Spleen (tissue), 7 donors: ENCODE measurements at regions not wholly inside any gene's neighbourhood (a gene's known extent, or its start where the extent isn't known, plus 50 kb on each side); places are given as distances from the start of the nearest gene placed in this dataset.

Experiments
- POLR2A ChIP-seq, 3 donors: fragments of 450-650 bp; IDR thresholded peaks; one replicate each; pipeline ENCODE4 v1.5.1; 2017; ENCODE audit warnings: antibody characterized with exemption in 3 of 3, mild to moderate bottlenecking in 1 of 3
- POLR2AphosphoS5 ChIP-seq, 3 donors: sonication (generic); formaldehyde crosslinking; IDR thresholded peaks; one replicate each; pipeline ENCODE4 v1.5.1; 2017; ENCODE audit warnings: antibody characterized with exemption in 3 of 3
- TF ChIP-seq, protein P1 (sequence below), 11 experiments: fragments of 200-600 bp in 7 of 11; fragments of 450-650 bp in 4 of 11; sonication (generic) in 4 of 11; IDR thresholded peaks in 8 of 11; conservative IDR thresholded peaks in 3 of 11; 1 replicate in 7 of 11; 2 replicates in 4 of 11; pipeline versions ENCODE4 v1.4.0 to v1.8.0; 2016 to 2021; ENCODE audit warnings: antibody characterized with exemption in 11 of 11, inconsistent platforms in 4 of 11, mild to moderate bottlenecking in 1 of 11
- donor health status: DM: no; HTN: no; CAD: no; lungs with moderate emphysema.
- donor health status: DM: no; HTN: no; CAD: no.
- donor health status: DM: no; HTN: no; CAD: no.

DNA sequence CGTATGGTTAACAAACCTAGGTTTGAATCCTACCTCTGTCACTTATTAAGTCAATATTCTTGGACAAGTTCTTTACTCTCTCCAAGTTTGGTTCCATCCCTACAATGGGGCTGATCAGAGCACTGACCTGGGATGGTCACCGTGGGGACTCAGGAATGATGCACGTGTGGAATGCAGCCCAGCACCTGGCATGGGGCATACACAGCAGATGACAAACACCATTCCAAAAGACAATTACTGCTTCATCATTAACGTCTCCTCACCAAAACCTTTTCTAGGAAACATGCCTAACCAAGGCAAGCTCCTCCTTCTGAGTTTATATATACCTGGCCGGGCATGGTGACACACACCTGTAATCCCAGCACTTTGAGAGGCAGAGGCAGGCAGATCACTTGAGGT is 532.9 kb upstream of the ID2 start:
- TF ChIP-seq, protein P1, sequence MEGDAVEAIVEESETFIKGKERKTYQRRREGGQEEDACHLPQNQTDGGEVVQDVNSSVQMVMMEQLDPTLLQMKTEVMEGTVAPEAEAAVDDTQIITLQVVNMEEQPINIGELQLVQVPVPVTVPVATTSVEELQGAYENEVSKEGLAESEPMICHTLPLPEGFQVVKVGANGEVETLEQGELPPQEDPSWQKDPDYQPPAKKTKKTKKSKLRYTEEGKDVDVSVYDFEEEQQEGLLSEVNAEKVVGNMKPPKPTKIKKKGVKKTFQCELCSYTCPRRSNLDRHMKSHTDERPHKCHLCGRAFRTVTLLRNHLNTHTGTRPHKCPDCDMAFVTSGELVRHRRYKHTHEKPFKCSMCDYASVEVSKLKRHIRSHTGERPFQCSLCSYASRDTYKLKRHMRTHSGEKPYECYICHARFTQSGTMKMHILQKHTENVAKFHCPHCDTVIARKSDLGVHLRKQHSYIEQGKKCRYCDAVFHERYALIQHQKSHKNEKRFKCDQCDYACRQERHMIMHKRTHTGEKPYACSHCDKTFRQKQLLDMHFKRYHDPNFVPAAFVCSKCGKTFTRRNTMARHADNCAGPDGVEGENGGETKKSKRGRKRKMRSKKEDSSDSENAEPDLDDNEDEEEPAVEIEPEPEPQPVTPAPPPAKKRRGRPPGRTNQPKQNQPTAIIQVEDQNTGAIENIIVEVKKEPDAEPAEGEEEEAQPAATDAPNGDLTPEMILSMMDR (IDR thresholded peaks at IDR 0.05 in 8 of 11, conservative IDR thresholded peaks at IDR 0.05 in 3 of 11) = no peak
- TF ChIP-seq POLR2A (IDR thresholded peaks at IDR 0.05) (no peak), POLR2AphosphoS5 (IDR thresholded peaks at IDR 0.05) (no peak)
